Hypothalamus (tissue), 51 donors: ENCODE measurements at regions not wholly inside any gene's neighbourhood (a gene's known extent, or its start where the extent isn't known, plus 50 kb on each side); places are given as distances from the start of the nearest gene placed in this dataset.

Experiments used
- DNase-seq, 51 donors: peaks; one replicate each; lab custom pipeline; 2025; lab: John Stamatoyannopoulos, UW

GRCh38 chr9:95634114-95634513, 117.3 kb upstream of the PTCH1 start:
- DNase-seq = no peak

- no peak for DNase-seq
These were observed 112.8 kb upstream of the PTCH1 start for GRCh38 chr9:95629585-95629984.

GRCh38 chr9:95627802-95628201, 111.0 kb upstream of the PTCH1 start:
- no peak for DNase-seq

- DNase-seq = no peak
These were observed 110.3 kb upstream of the PTCH1 start for GRCh38 chr9:95626885-95627558.

- DNase-seq = no peak
These were observed 109.6 kb upstream of the PTCH1 start for GRCh38 chr9:95626341-95626740.

GRCh38 chr9:95623640-95624039, 106.9 kb upstream of the PTCH1 start:
- DNase-seq = no peak

- DNase-seq = no peak
These were observed 104.0 kb upstream of the PTCH1 start for GRCh38 chr9:95620722-95621121.

GRCh38 chr9:95620314-95620713, 103.5 kb upstream of the PTCH1 start:
- no peak for DNase-seq

GRCh38 chr9:95615246-95615645, 98.5 kb upstream of the PTCH1 start:
- DNase-seq = no peak

- DNase-seq = no peak
These were observed 96.9 kb upstream of the PTCH1 start for GRCh38 chr9:95613670-95614069.

- no peak for DNase-seq
These were observed 94.6 kb upstream of the PTCH1 start for GRCh38 chr9:95611354-95611753.

- no peak for DNase-seq
These were observed 93.4 kb upstream of the PTCH1 start for GRCh38 chr9:95610006-95610785.

- DNase-seq = no peak
These were observed 92.7 kb upstream of the PTCH1 start for GRCh38 chr9:95609426-95609825.

- no peak for DNase-seq
These were observed 91.6 kb upstream of the PTCH1 start for GRCh38 chr9:95608341-95608740.

GRCh38 chr9:95607507-95607906, 90.7 kb upstream of the PTCH1 start:
- DNase-seq = no peak

GRCh38 chr9:95606489-95607350, 89.9 kb upstream of the PTCH1 start:
- DNase-seq = no peak

- DNase-seq = peak in 4 of 51 donors; percentile 1 to 12 (median 8)
These were observed 89.2 kb upstream of the PTCH1 start for GRCh38 chr9:95605816-95606488.

GRCh38 chr9:95605101-95605500, 88.3 kb upstream of the PTCH1 start:
- DNase-seq = no peak

GRCh38 chr9:95598236-95598635, 81.5 kb upstream of the PTCH1 start:
- DNase-seq = no peak

- no peak for DNase-seq
These were observed 79.0 kb upstream of the PTCH1 start for GRCh38 chr9:95595721-95596295.
